Hepatocyte (in vitro differentiated cells): ENCODE measurements at regions not wholly inside any gene's neighbourhood (a gene's known extent, or its start where the extent isn't known, plus 50 kb on each side); places are given as distances from the start of the nearest gene placed in this dataset.

Experiments used
- DNase-seq: peaks from one replicate; pipeline ENCODE4 v3.0.0-alpha.2; 2016; ENCODE audit warnings: low spot score
- H2AFZ ChIP-seq: fragments of 200-600 bp; sonication (generic); 2 replicates; pipeline ENCODE4 v1.6.0; 2016; ENCODE audit warnings: antibody characterized with exemption, mild to moderate bottlenecking
- H3K27ac ChIP-seq: fragments of 200-600 bp; sonication (generic); 2 replicates; pipeline ENCODE4 v1.5.1; 2016; ENCODE audit warnings: mild to moderate bottlenecking
- H3K27me3 ChIP-seq: fragments of 200-600 bp; sonication (generic); 2 replicates; pipeline ENCODE4 v1.6.1; 2016
- H3K36me3 ChIP-seq: fragments of 200-600 bp; sonication (generic); replicated peaks from 2 replicates; pipeline ENCODE4 v1.5.1; 2016; ENCODE audit warnings: low read depth; ENCODE audit not compliant: insufficient read depth
- H3K4me1 ChIP-seq: fragments of 200-600 bp; sonication (generic); 2 replicates; pipeline ENCODE4 v1.5.1; 2016; ENCODE audit warnings: mild to moderate bottlenecking, moderate library complexity; ENCODE audit not compliant: insufficient read depth
- H3K4me2 ChIP-seq: fragments of 200-600 bp; sonication (generic); 2 replicates; pipeline ENCODE4 v1.6.0; 2016
- H3K4me3 ChIP-seq: fragments of 200-600 bp; sonication (generic); 2 replicates; pipeline ENCODE4 v1.5.1; 2016; ENCODE audit warnings: mild to moderate bottlenecking
- H3K79me2 ChIP-seq: fragments of 200-600 bp; sonication (generic); 2 replicates; pipeline ENCODE4 v1.6.0; 2017; ENCODE audit warnings: mild to moderate bottlenecking
- H3K9me2 ChIP-seq: fragments of 200-600 bp; sonication (generic); replicated peaks from 2 replicates; pipeline ENCODE4 v1.6.0; 2017; ENCODE audit warnings: mild to moderate bottlenecking; ENCODE audit not compliant: insufficient read depth
- H3K9me3 ChIP-seq: fragments of 200-600 bp; sonication (generic); 2 replicates; pipeline ENCODE4 v1.5.1; 2016; ENCODE audit warnings: low read depth, mild to moderate bottlenecking
- H4K20me1 ChIP-seq: fragments of 200-600 bp; sonication (generic); 2 replicates; pipeline ENCODE4 v1.6.0; 2016; ENCODE audit warnings: mild to moderate bottlenecking; ENCODE audit not compliant: insufficient read depth, poor library complexity, severe bottlenecking
- CTCF ChIP-seq: fragments of 200-600 bp; sonication (generic); IDR thresholded peaks from 2 replicates; pipeline ENCODE4 v1.5.1; 2016; ENCODE audit warnings: antibody characterized with exemption, mild to moderate bottlenecking; ENCODE audit not compliant: poor library complexity
- EZH2 ChIP-seq: fragments of 200-600 bp; sonication (generic); IDR thresholded peaks from 2 replicates; pipeline ENCODE4 v1.6.1; 2016; ENCODE audit warnings: antibody characterized with exemption, mild to moderate bottlenecking, borderline replicate concordance
- EZH2phosphoT487 ChIP-seq: fragments of 200-600 bp; sonication (generic); IDR thresholded peaks from one replicate; pipeline ENCODE4 v1.6.1; 2018; ENCODE audit warnings: antibody characterized with exemption, mild to moderate bottlenecking, low read depth, moderate library complexity; ENCODE audit not compliant: unreplicated experiment, severe bottlenecking
- WGBS: methylation state at CpG from one replicate; pipeline ENCODE4 v1.1.6; 2016; ENCODE audit warnings: low lambda C conversion rate; ENCODE audit errors: missing lambda C conversion rate; 5-methylcytosine and 5-hydroxymethylcytosine counted together

DNA sequence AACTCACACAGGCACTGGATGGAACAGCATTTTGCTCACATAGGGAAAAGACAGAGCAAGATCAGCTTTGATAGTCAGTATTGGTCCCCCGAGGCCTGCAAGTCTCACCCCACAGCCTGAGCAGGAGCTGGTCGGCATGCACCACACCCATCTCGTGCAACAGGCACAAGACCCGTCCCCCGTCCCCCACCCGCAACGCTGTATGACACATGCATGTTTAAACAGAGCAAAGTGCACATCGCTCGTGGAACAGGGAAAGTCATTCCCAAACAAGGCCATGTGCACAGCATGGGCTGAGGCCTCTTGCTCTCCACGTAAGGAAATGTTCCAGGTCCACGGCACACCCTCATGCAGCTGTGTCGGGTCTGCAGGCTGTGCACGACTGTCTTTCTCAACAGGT, 527.2 kb downstream of the ACTR3B start:
- H3K36me3 ChIP-seq: no peaks in the 10 kb centered on the region
- H3K27ac ChIP-seq: no peak overlapping the region
- H3K4me1 ChIP-seq: no peaks in the 10 kb centered on the region
- H3K27me3 ChIP-seq: no peaks in the 10 kb centered on the region
- H3K4me3 ChIP-seq: no peak overlapping the region
- H3K4me2 ChIP-seq: no peak overlapping the region
- no peaks in the 10 kb centered on the region for H3K9me2 ChIP-seq
- no peaks in the 10 kb centered on the region for H3K79me2 ChIP-seq
- DNase-seq: peak; percentile 10
- no peaks in the 10 kb centered on the region for H3K9me3 ChIP-seq
- 85% methylated on average over 13 of the region's 13 CpGs for WGBS
- H2AFZ ChIP-seq: no peak overlapping the region
- H4K20me1 ChIP-seq: no peaks in the 10 kb centered on the region
- TF ChIP-seq CTCF (no peak), EZH2phosphoT487 (no peak)

DNA sequence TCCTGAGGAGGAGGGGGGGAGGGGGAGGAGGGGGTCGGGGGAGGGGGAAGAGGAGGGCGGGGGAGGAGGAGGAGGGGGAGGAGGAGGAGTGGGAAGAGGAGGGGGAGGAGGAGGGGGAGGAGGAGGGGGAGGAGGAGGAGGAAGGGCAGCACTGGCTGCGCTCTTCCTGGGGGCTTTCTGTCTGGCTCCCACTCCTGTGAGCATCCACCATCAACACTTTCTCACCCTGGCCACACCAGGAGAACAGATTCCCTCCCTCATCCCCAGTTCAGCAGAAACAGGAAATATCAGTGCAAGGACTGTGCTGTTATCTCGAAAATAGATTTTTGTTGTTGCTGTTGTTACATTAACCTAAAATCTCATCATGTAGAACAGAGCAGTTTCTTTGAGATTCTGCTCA, 530.5 kb downstream of the ACTR3B start:
- H3K4me3 ChIP-seq: no peak overlapping the region
- no peaks in the 10 kb centered on the region for H3K4me1 ChIP-seq
- H3K9me3 ChIP-seq: no peaks in the 10 kb centered on the region
- no peak overlapping the region for H3K4me2 ChIP-seq
- H3K27me3 ChIP-seq: no peaks in the 10 kb centered on the region
- H3K9me2 ChIP-seq: no peaks in the 10 kb centered on the region
- 80% methylated on average over 1 of the region's 4 CpGs for WGBS
- H3K36me3 ChIP-seq: no peaks in the 10 kb centered on the region
- DNase-seq: no peak
- TF ChIP-seq EZH2phosphoT487: no peak
- no peak for TF ChIP-seq EZH2
- H3K79me2 ChIP-seq: no peaks in the 10 kb centered on the region
- no peaks in the 10 kb centered on the region for H4K20me1 ChIP-seq
- no peak overlapping the region for H2AFZ ChIP-seq
- no peak overlapping the region for H3K27ac ChIP-seq

GRCh38 chr7:153297141-153297540, 537.6 kb downstream of the ACTR3B start:
- TF ChIP-seq EZH2 (no peak), EZH2phosphoT487 (no peak), CTCF (no peak)
- 75% methylated on average over 7 of the region's 7 CpGs for WGBS
- Histone ChIP-seq H3K36me3 (no peaks in the 10 kb centered on the region), H3K4me2 (no peak overlapping the region), H4K20me1 (no peaks in the 10 kb centered on the region), H3K9me2 (no peaks in the 10 kb centered on the region), H3K4me3 (no peak overlapping the region), H2AFZ (no peak overlapping the region), H3K4me1 (no peaks in the 10 kb centered on the region), H3K9me3 (no peaks in the 10 kb centered on the region), H3K79me2 (no peaks in the 10 kb centered on the region), H3K27me3 (no peaks in the 10 kb centered on the region), H3K27ac (no peak overlapping the region)
- no peak for DNase-seq

DNA sequence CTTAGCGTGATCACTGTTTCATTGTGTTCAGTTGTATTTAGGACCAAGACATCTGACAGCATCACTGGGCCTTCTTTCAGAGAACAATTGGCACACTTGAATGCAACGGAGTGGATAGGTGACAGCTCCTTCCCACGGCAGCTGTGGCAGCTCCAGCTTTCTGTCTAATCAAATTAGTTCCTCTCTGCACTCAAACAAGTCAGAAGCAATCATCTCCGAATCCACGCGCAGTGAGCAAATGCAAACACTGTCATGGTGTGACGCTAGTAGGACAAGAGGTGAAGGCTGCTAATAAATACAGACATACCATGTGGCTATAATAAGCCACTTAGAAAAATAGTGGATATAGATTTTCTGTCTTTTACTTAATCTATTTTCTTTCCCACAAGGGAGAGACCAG, 542.4 kb downstream of the ACTR3B start:
- no peak for TF ChIP-seq EZH2
- TF ChIP-seq EZH2phosphoT487: no peak
- TF ChIP-seq CTCF: no peak
- no peak overlapping the region for H2AFZ ChIP-seq
- no peaks in the 10 kb centered on the region for H3K27me3 ChIP-seq
- no peak overlapping the region for H3K4me2 ChIP-seq
- H3K9me2 ChIP-seq: no peaks in the 10 kb centered on the region
- 84% methylated on average over 7 of the region's 7 CpGs for WGBS
- no peaks in the 10 kb centered on the region for H3K9me3 ChIP-seq
- no peak overlapping the region for H3K27ac ChIP-seq
- no peak overlapping the region for H3K4me3 ChIP-seq
- no peaks in the 10 kb centered on the region for H4K20me1 ChIP-seq
- no peaks in the 10 kb centered on the region for H3K4me1 ChIP-seq
- DNase-seq: no peak
- no peaks in the 10 kb centered on the region for H3K36me3 ChIP-seq
- H3K79me2 ChIP-seq: no peaks in the 10 kb centered on the region
